Activated CD8-positive, alpha-beta T cell treated with anti-CD3 and anti-CD28 coated beads, Interleukin-2, amount 10 ng/mL, durations not matched to agents 7 days and 5 days (primary cell): ENCODE measurements at regions not wholly inside any gene's neighbourhood (a gene's known extent, or its start where the extent isn't known, plus 50 kb on each side); places are given as distances from the start of the nearest gene placed in this dataset.
"Not testable (repeated sequence)": the region's sequence is repeated elsewhere in the genome, so short reads cannot be mapped to it uniquely, and the experiment has no call there.

ENCODE experiments used
- ATAC-seq: fragments of 150-1000 bp; cut with Tn5 transposase; one replicate; pipeline ENCODE4 v1.10.0; 2021; ENCODE audit warnings: moderate library complexity
- CTCF ChIA-PET: fragments of 350-600 bp; sonication (Branson Sonifier 250); formaldehyde crosslinking; loops from one replicate; lab custom pipeline; 2021; ENCODE audit warnings: antibody characterized with exemption; lab: Charles Lee
- POLR2A ChIA-PET: fragments of 350-600 bp; sonication (Branson Sonifier 250); formaldehyde crosslinking; loops from one replicate; lab custom pipeline; 2021; ENCODE audit warnings: antibody characterized with exemption; lab: Charles Lee
- DNase-seq: peaks from one replicate; pipeline ENCODE4 v3.0.0-alpha.2; 2020
- H3K27ac Mint-ChIP-seq: one replicate; pipeline ENCODE4 v1.8.0; 2021; ENCODE audit warnings: mild to moderate bottlenecking, mixed read lengths
- H3K27me3 Mint-ChIP-seq: one replicate; pipeline ENCODE4 v1.8.0; 2021; ENCODE audit warnings: low read depth, mixed read lengths
- H3K36me3 Mint-ChIP-seq: one replicate; pipeline ENCODE4 v1.8.0; 2021; ENCODE audit warnings: low read depth, mixed read lengths
- H3K4me1 Mint-ChIP-seq: one replicate; pipeline ENCODE4 v1.8.0; 2021; ENCODE audit warnings: low read depth, mixed read lengths
- H3K4me3 Mint-ChIP-seq: one replicate; pipeline ENCODE4 v1.8.0; 2021; ENCODE audit warnings: mild to moderate bottlenecking, mixed read lengths
- H3K9me3 Mint-ChIP-seq: one replicate; pipeline ENCODE4 v1.8.0; 2022; ENCODE audit warnings: mixed read lengths; ENCODE audit not compliant: insufficient read depth

- H3K9me3 Mint-ChIP-seq = no peaks in the 10 kb centered on the region
- ATAC-seq = no peak
- H3K4me3 Mint-ChIP-seq = no peak overlapping the region
- ChIA-PET CTCF (no interaction called here), POLR2A (no interaction called here)
- H3K36me3 Mint-ChIP-seq = no peaks in the 10 kb centered on the region
- H3K27me3 Mint-ChIP-seq = no peaks in the 10 kb centered on the region
- no peak overlapping the region for H3K27ac Mint-ChIP-seq
- no peaks in the 10 kb centered on the region for H3K4me1 Mint-ChIP-seq
- no peak for DNase-seq
Measured at GRCh38 chr1:213530611-213531320, 457.0 kb upstream of the PROX1 start.

GRCh38 chr1:213531369-213532310, 456.1 kb upstream of the PROX1 start:
- DNase-seq = no peak
- H3K4me3 Mint-ChIP-seq = no peak overlapping the region
- no peaks in the 10 kb centered on the region for H3K27me3 Mint-ChIP-seq
- H3K36me3 Mint-ChIP-seq = no peaks in the 10 kb centered on the region
- ChIA-PET CTCF (no interaction called here), POLR2A (no interaction called here)
- no peaks in the 10 kb centered on the region for H3K4me1 Mint-ChIP-seq
- no peak for ATAC-seq
- H3K9me3 Mint-ChIP-seq = no peaks in the 10 kb centered on the region
- no peak overlapping the region for H3K27ac Mint-ChIP-seq

GRCh38 chr1:213533125-213533524, 454.6 kb upstream of the PROX1 start:
- no peaks in the 10 kb centered on the region for H3K9me3 Mint-ChIP-seq
- ChIA-PET CTCF (no interaction called here), POLR2A (no interaction called here)
- no peak overlapping the region for H3K27ac Mint-ChIP-seq
- DNase-seq = no peak
- no peak overlapping the region for H3K4me3 Mint-ChIP-seq
- H3K27me3 Mint-ChIP-seq = no peaks in the 10 kb centered on the region
- H3K36me3 Mint-ChIP-seq = no peaks in the 10 kb centered on the region
- H3K4me1 Mint-ChIP-seq = no peaks in the 10 kb centered on the region
- ATAC-seq = no peak

GRCh38 chr1:213535679-213536078, 452.1 kb upstream of the PROX1 start:
- Mint-ChIP-seq H3K27me3 (no peaks in the 10 kb centered on the region), H3K4me3 (no peak overlapping the region), H3K27ac (no peak overlapping the region), H3K4me1 (no peaks in the 10 kb centered on the region), H3K36me3 (no peaks in the 10 kb centered on the region), H3K9me3 (no peaks in the 10 kb centered on the region)
- ATAC-seq (no peak), DNase-seq (no peak)
- CTCF ChIA-PET = no interaction called here
- POLR2A ChIA-PET = no interaction called here

GRCh38 chr1:213538251-213538650, 449.5 kb upstream of the PROX1 start:
- Mint-ChIP-seq H3K4me1 (no peaks in the 10 kb centered on the region), H3K36me3 (no peaks in the 10 kb centered on the region), H3K9me3 (no peaks in the 10 kb centered on the region), H3K4me3 (no peak overlapping the region), H3K27me3 (no peaks in the 10 kb centered on the region), H3K27ac (no peak overlapping the region)
- no peak for DNase-seq
- ChIA-PET CTCF (no interaction called here), POLR2A (no interaction called here)
- ATAC-seq = no peak

- no peaks in the 10 kb centered on the region for H3K36me3 Mint-ChIP-seq
- ChIA-PET CTCF (no interaction called here), POLR2A (no interaction called here)
- no peaks in the 10 kb centered on the region for H3K9me3 Mint-ChIP-seq
- DNase-seq (no peak), ATAC-seq (no peak)
- no peaks in the 10 kb centered on the region for H3K4me1 Mint-ChIP-seq
- no peak overlapping the region for H3K4me3 Mint-ChIP-seq
- H3K27me3 Mint-ChIP-seq = no peaks in the 10 kb centered on the region
- H3K27ac Mint-ChIP-seq = no peak overlapping the region
Measured at GRCh38 chr1:213539464-213539863, 448.3 kb upstream of the PROX1 start.

- no peak for ATAC-seq
- ChIA-PET CTCF (no interaction called here), POLR2A (no interaction called here)
- no peak overlapping the region for H3K4me3 Mint-ChIP-seq
- no peaks in the 10 kb centered on the region for H3K9me3 Mint-ChIP-seq
- DNase-seq = no peak
- no peaks in the 10 kb centered on the region for H3K27me3 Mint-ChIP-seq
- H3K4me1 Mint-ChIP-seq = no peaks in the 10 kb centered on the region
- no peak overlapping the region for H3K27ac Mint-ChIP-seq
- H3K36me3 Mint-ChIP-seq = no peaks in the 10 kb centered on the region
Measured at GRCh38 chr1:213541641-213542040, 446.1 kb upstream of the PROX1 start.

GRCh38 chr1:213545181-213545580, 442.6 kb upstream of the PROX1 start:
- H3K4me3 Mint-ChIP-seq, H3K36me3 Mint-ChIP-seq, H3K27me3 Mint-ChIP-seq, H3K27ac Mint-ChIP-seq, CTCF ChIA-PET, POLR2A ChIA-PET, H3K4me1 Mint-ChIP-seq, DNase-seq, H3K9me3 Mint-ChIP-seq, ATAC-seq: not testable (repeated sequence)

- POLR2A ChIA-PET = no interaction called here
- no peaks in the 10 kb centered on the region for H3K27me3 Mint-ChIP-seq
- no peak overlapping the region for H3K4me3 Mint-ChIP-seq
- H3K9me3 Mint-ChIP-seq = no peaks in the 10 kb centered on the region
- H3K4me1 Mint-ChIP-seq = no peaks in the 10 kb centered on the region
- H3K27ac Mint-ChIP-seq = no peak overlapping the region
- no peak for DNase-seq
- CTCF ChIA-PET = no interaction called here
- no peak for ATAC-seq
- H3K36me3 Mint-ChIP-seq = no peaks in the 10 kb centered on the region
Measured at GRCh38 chr1:213549982-213550381, 437.8 kb upstream of the PROX1 start.

- ChIA-PET CTCF (no interaction called here), POLR2A (no interaction called here)
- Mint-ChIP-seq H3K27me3 (no peaks in the 10 kb centered on the region), H3K36me3 (no peaks in the 10 kb centered on the region), H3K27ac (no peak overlapping the region), H3K4me1 (no peaks in the 10 kb centered on the region), H3K4me3 (no peak overlapping the region), H3K9me3 (no peaks in the 10 kb centered on the region)
- DNase-seq (no peak), ATAC-seq (no peak)
Measured at GRCh38 chr1:213550804-213551203, 437.0 kb upstream of the PROX1 start.

GRCh38 chr1:213552045-213552444, 435.7 kb upstream of the PROX1 start:
- Mint-ChIP-seq H3K27me3 (no peaks in the 10 kb centered on the region), H3K4me1 (no peaks in the 10 kb centered on the region), H3K4me3 (no peak overlapping the region), H3K36me3 (no peaks in the 10 kb centered on the region), H3K9me3 (no peaks in the 10 kb centered on the region), H3K27ac (no peak overlapping the region)
- ATAC-seq = no peak
- POLR2A ChIA-PET = no interaction called here
- no peak for DNase-seq
- CTCF ChIA-PET = no interaction called here

GRCh38 chr1:213560226-213560625, 427.5 kb upstream of the PROX1 start:
- POLR2A ChIA-PET = no interaction called here
- CTCF ChIA-PET = no interaction called here
- no peaks in the 10 kb centered on the region for H3K4me1 Mint-ChIP-seq
- H3K9me3 Mint-ChIP-seq = peaks cover 15% of the 10 kb centered on the region
- no peak for ATAC-seq
- no peak overlapping the region for H3K4me3 Mint-ChIP-seq
- H3K36me3 Mint-ChIP-seq = no peaks in the 10 kb centered on the region
- no peaks in the 10 kb centered on the region for H3K27me3 Mint-ChIP-seq
- no peak overlapping the region for H3K27ac Mint-ChIP-seq
- no peak for DNase-seq
